SKM-1 (cell line): ENCODE measurements at regions not wholly inside any gene's neighbourhood (a gene's known extent, or its start where the extent isn't known, plus 50 kb on each side); places are given as distances from the start of the nearest gene placed in this dataset.
"Not testable (repeated sequence)": the region's sequence is repeated elsewhere in the genome, so short reads cannot be mapped to it uniquely, and the experiment has no call there.

Experiments used
- DNase-seq: peaks from one replicate; lab custom pipeline; 2025; ENCODE audit not compliant: unreplicated experiment; lab: John Stamatoyannopoulos, UW

DNA sequence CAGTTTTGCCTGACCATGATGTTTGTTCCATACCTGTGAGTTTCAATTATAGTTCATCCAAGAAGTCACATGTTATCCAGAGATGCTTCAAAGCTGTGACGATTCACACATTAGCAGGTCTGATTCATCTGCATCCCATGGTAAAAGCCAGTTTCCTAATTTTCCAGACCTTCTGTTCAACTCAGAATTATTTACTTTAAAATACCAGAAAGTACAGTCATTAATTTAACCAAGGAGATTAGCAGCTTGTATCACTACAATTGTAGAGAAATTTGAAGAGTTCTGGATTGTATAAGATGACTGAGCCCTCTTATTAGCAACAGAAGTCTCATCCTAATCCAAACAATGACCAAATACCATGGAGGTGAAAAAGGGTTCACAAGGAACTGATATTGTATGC is 76.1 kb upstream of the THBS1 start:
- no peak for DNase-seq

DNA sequence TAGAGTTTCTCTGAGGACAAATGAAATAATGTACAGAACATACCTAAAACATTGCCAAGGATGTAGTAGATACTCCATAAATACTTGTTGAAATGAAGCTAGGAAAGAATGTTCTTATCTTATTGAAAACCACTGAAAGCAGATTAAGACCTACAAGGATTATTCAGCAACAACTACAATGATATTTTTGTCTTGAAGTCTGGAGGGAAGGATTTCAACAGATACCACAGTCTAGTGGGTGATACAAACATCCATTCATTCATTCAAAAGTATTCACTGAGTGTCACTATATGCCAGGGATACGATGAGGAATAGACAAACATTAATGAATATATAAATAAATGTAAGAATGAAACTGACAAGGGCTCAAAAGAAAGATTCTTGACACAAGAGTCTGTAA is 74.7 kb upstream of the THBS1 start:
- no peak for DNase-seq

DNA sequence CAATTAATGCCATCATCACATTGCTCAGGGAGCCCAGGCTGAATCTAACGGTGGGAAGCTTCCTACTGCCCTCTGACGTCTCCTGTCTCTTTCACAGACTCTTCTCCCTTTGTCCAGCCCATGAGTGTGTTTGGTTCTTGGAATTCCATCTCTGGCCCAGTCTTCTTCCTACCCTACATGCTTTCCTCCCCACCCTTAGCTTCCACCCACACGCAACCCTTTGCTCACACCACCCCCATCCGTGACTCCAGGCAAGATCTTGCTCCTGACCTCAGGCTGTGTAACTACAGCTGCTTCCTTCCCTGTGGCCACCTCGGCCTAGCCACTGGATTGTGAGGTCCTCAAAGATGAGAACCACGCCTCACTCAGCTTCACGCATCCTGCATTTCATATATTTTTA is 72.3 kb upstream of the THBS1 start:
- DNase-seq: no peak

DNA sequence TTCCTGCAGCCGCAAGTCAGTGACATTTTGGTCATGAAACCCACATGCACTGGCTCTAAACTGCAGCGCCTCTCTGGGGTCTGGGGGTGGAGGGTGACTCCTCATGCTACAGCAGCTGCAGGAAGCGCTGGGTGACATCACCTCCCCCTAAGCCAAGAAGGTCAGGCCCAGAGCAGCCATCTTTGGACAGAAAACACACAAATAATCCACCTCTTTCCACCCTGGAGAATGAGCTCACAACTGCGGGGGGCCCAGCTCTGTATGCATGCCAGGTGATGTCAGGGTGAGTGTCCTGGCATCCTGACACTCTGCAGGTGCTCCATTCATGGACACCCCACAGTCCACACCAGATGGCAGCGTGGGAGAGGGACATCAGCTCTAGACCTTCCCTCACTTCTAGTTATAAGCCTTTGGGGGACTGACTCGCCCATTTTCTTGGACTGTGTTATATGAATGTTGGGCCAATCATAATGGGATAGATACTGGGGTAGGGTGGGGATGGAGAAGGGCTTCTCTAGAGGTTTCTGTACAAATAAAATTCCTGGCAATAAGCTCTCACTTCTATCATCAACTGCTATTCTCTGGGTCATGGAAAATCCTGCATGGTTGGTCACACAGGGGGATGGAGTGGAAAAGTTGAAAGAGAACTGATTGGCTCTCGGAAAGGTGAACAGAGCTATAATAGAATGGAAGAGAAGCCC is 70.7 kb upstream of the THBS1 start:
- no peak for DNase-seq

DNA sequence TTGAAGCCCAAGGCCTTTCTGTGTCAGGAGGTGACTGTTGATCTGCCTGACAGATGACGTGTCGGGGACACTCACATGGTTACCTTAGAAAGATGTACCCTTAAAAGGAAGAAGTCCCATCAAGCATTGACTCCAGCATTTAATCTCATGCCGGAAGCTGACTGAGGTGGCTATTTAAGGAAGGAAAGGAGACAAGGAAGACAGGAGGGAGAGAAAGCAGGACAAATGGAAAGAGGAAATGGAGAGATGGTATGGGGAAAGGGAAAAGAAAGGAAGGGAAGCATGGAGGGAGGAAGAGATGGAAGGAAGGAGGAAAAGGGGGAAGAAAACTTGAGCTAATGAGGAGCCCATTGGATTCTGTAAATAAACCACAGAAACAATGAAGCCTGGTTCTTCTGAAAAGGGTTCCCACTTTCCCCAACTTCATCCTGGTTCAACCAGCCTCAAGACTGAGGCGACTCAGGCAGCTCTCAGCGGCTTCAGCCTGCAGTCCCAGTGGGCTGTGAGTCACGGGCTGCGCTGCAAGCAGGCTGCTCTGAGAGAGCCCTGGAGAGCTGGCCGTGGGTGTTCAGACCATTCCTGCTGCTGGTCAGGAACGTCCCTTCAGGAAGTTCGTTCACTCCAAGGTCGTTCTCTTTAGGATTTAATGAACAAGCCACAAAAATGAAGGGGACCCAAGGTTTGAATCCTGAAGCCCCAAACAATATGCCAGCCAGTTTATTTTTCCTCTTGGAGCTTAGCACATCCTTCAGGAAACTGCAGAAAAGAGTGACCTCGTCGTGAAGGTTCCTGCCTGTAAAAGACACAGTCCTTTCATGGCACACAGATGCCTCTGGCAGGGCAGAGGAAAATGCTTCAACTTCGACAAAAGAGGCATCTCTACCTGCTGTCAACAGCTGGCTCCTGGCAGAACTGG is 69.6 kb upstream of the THBS1 start:
- no peak for DNase-seq

DNA sequence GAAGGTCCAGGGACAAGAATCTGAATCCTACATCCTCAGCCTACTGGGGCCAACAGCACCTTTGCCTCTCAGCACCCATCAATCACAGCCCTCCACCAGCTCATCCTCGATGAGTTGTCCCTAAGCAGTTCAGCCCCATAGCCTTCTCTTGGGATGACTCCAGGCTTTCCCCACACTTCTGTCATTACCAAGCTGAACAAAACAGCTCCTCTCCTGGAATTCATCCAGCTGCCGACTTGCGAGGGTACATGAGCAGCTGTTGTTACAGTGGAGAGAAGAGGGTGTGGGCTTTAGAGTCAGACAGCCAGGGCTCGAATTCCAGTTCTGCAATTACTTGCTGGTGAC is 69.0 kb upstream of the THBS1 start:
- DNase-seq: no peak

DNA sequence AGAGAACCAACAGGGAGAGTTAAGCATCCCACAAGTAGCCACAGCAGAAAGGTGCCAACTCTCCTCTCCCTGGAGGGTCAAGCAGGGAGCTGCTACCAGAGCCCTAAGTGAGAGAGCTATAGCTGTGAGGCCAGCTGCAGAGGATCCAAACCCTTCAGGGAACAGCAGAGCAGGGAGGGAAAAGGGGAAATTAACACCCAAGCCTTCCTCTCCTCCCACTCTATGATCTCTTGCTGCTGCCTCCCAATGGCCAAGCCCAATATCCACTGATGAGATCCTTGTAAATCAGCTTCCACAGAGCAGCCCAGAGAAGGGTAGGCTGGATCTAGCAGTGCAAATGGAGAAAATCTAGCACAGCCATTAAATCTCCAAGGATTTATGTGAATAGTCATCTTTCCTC is 68.2 kb upstream of the THBS1 start:
- no peak for DNase-seq

DNA sequence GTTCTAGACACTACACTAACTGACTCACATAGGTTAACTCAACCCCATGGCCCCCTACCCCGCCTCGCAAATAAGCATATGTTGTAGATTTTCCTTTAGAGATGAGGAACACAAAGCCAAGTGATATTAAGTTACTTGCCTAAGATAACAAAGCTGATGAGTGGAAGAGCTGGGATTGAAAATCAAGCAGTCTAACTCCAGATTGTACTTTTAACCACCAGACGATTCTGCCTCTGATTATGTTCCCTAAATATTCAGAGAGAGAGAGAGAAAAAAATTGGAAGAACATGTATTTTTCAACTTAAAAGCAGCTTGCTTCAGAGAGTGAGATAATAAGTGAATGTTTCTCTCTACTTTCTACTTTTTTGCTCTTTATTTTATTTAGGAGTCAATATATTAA is 66.9 kb upstream of the THBS1 start:
- no peak for DNase-seq

DNA sequence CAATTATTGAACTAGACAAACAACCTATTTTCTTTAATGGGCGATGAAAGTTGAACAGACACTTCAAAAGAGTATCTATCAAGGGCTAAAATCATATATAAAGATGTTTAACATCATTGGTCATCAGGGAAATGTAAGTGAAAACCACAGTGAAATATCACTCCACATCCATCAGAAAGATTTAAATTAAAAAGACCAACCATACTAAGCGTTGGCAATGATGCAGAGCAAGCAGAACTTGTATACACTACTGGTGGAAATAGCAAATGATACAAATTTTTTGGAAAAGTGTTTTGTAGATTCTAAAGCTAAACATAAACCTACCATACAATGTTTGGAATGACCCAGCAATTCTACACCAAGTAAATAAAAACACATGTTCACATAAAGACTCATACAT is 65.9 kb upstream of the THBS1 start:
- no peak for DNase-seq

DNA sequence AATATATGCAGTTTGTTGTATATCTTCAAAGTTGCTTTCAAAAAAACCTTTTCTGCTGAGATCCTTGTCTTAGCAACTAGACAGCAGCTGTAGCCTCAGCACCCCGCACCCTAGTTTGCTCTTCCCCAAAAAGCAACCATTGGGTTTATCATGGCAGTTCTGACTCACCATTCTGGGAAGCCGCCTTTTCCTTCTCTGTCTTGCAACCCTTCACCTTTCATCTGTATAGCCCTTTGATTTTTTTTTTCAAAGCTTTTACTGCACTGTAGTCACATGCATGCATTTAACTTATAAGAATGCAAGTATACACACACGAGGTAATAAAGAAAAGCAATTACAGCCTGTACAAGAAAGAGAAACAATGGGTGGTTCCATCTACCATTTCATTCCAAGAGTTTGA is 65.1 kb upstream of the THBS1 start:
- DNase-seq: no peak

DNA sequence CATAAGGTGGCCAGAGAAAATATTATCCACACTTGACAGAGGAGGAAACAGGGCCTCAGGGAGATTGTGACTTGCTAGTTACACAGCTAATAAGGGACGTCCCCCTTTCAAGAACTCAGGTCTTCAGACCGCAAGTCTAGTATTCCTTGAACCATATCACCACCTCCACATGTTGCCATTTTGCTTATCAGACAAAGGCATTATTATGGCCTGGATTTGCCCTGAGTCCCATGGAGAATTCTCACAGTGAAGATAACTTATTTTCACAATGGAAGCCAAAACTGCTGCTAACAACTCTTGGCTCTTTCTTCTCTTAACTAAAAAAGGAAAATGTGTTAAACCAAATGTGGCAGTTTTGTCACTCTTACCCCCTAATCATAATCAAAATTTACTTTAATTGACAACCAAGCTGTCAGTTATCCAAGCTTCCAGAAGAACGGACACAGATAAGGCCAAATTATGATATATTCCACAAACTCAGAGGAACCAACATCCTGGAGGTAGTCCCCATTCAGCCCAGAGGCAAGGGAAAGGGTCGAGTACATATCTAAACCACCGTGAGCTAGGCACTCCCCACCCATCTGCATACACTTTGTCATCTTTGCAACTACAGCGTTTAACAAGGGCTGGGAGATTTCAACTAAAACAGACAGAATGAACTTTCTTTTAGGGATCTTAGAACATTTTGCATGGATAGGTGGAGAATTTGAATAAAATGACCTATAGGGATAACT is 63.6 kb upstream of the THBS1 start:
- DNase-seq: no peak

DNA sequence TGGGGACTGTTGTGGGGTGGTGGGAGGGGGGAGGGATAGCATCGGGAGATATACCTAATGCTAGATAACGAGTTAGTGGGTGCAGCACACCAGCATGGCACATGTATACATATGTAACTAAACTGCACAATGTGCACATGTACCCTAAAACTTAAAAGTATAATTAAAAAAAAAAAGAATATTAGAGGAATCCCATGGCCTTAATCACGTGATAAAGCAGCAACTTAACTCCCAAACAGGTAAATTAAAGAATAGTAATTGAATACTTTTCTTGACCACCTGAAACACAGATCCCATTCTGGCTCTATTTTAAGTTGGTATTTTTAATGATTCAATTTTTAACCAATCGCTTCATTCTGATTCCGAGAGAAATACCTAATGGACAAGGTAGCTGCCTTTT is 56.9 kb upstream of the THBS1 start:
- DNase-seq: not testable (repeated sequence)

DNA sequence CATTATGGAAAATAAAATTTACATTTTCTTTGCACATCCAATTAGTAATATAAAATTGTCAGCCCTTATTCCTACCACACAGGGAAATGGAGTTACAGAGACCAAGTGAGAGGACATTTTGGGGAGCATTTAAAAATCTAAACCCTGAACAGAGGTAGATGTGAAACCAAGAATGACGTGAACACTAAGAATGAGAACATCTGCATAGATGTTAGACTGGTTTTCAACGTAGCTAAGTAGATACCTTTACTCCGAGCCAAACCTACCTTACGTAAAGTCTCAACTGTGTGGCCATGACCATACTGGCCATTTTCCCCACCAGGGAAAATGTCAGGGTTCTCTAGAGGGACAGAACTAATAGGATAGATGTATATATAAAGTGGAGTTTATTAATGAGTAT is 51.4 kb upstream of the THBS1 start:
- no peak for DNase-seq

DNA sequence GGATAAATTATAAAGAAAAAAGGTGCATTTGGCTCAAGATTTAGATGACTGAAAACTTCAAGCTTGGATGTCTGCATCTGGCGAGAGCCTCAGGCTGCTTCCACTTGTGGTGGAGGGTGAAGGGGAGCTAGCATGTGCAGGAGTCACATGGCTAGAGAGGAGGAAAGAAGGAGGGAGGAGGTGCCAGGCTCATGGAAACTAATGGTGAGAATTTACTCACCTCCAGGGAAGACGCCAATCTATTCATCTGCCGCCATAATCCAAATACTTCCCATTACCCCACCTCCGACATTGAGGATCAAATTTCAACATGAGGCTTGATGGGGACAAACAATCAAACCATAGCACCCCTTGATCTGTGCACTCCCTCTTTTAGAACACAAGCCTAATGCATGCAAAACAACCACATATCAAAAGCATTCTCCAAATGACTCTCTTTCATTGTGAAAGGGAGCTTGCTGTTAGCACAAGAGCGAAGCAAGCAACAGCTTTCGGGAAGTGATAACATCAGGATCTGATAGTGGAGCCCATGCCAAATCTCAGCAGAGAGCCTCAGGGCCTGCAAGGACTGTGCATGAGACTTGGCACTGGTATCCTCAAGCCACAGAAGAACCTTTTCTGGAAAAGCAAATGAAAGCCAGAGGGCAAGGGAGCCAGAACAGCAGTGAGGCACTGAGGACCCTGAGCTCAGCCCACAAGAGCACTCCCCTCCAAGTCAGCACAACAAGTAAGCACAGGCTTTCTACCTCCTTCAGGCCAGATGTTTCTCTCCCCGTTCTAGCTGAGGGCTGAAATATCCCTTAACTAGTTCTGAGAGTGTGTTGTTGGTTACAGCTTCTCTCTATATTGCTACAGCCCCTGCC is 50.2 kb upstream of the THBS1 start:
- no peak for DNase-seq
